ENCODE measurements at regions not wholly inside any gene's neighbourhood (a gene's known extent, or its start where the extent isn't known, plus 50 kb on each side); places are given as distances from the start of the nearest gene placed in this dataset.

DNA sequence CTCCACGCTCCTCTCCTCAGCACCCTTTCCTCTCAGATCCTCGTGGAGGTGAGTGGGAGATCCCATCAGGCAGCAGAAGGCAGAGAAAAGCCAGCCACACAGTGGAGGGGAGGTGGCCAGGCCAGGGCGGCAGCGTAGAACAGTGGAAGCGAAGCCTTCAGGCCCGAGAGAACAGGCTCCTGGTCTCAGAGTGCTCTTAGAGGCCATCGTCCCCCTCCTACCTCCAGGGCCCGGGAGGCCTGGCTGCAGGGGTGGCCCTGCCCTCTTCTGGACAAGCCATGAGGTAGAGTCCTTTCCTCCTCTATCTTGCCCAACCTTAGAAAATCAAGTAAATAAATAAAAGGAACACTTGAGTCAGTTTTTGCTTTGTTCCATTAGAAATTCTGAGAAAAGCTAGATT is 202.0 kb downstream of the KATNAL1 start:
- in situ Hi-C loops (cut with HindIII; ENCODE audit: low sequenced_read_pairs), result no loop called here
- H3K4me3 ChIP-seq (ENCODE audit: low read depth, low read length), result no peak overlapping the region
- TF ChIP-seq, protein P1, sequence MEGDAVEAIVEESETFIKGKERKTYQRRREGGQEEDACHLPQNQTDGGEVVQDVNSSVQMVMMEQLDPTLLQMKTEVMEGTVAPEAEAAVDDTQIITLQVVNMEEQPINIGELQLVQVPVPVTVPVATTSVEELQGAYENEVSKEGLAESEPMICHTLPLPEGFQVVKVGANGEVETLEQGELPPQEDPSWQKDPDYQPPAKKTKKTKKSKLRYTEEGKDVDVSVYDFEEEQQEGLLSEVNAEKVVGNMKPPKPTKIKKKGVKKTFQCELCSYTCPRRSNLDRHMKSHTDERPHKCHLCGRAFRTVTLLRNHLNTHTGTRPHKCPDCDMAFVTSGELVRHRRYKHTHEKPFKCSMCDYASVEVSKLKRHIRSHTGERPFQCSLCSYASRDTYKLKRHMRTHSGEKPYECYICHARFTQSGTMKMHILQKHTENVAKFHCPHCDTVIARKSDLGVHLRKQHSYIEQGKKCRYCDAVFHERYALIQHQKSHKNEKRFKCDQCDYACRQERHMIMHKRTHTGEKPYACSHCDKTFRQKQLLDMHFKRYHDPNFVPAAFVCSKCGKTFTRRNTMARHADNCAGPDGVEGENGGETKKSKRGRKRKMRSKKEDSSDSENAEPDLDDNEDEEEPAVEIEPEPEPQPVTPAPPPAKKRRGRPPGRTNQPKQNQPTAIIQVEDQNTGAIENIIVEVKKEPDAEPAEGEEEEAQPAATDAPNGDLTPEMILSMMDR (IDR thresholded peaks at IDR 0.05; ENCODE audit: low read depth, low read length, missing control alignments), result no peak
- no peak for DNase-seq (ENCODE audit: low read depth)

DNA sequence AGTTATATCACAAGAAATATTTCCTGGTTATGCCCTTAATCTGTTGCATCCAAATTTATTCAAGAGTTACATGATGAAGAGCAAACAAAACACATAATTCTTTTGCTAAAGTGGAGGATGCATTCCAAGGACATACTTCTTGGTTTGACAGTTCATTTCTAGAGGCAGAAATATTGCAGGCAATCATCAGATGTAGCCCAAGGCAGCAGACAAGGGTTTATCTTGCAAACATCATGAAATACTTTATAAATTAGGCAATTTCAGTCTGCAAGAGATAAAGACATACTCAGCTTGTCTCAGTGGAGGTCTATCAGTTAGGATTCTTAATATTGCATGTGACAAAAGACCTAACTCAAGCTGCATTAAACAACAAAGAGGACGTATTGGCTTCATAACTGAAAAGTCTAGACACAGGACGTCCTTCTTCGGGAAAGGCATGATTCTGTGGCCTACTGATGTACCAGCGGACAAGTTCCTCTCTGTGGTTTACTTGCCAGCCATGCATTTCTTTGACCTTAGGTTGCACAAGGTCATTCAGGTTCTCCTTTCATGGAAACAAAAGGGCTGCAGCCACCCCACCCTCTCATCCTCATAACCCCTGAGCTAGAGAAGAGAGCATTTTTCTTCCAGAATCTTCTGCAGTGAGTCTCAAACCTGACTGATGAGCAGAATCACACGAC is 204.1 kb downstream of the KATNAL1 start:
- no peak overlapping the region for H3K4me3 ChIP-seq (ENCODE audit: low read depth, low read length)
- TF ChIP-seq, protein P1 (IDR thresholded peaks at IDR 0.05; ENCODE audit: low read depth, low read length, missing control alignments), result no peak
- in situ Hi-C loops (cut with HindIII; ENCODE audit: low sequenced_read_pairs), result no loop called here
- DNase-seq (ENCODE audit: low read depth), result no peak

DNA sequence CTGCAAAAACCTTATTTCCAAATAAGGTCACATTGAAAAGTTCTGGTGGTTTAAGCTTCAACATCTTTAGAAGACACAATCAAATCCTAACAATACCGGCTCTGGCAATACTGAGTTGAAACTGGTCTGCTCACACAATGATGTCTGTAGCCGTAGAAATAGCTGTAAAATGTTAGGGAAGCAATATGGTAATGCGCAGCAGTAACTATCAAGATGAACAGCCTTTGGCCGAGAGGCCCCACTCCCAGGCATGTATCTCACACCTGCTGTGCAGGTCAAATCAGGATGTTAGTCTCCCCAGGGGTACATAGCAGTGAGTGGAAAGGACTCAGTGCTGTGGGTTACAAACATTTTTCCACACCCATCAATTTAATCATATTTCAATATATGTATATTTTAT is 207.1 kb downstream of the KATNAL1 start:
- TF ChIP-seq, protein P1 (IDR thresholded peaks at IDR 0.05; ENCODE audit: low read depth, low read length, missing control alignments), result no peak

DNA sequence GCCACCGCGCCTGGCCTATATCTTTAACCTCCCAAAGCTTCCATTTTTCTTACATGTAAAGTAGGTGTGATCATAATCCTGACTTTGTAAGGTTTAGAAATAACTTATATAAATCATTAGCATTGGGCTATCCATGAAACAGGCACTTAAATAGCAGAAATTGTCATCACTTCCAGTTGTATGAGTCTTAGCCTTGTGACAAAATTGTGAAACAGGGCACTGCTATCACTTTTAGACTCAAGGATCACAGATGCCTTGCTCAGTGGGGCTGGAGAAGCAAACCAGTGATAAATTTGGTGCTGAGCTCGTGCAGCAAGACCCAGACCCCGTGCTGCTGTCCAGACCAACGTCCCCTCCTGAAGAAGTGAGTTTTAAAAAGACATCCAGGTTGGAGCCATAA is 209.7 kb downstream of the KATNAL1 start:
- TF ChIP-seq, protein P1 (IDR thresholded peaks at IDR 0.05; ENCODE audit: low read depth, low read length, missing control alignments), result no peak
- in situ Hi-C loops (cut with HindIII; ENCODE audit: low sequenced_read_pairs), result no loop called here
- no peak overlapping the region for H3K4me3 ChIP-seq (ENCODE audit: low read depth, low read length)
- DNase-seq (ENCODE audit: low read depth), result no peak

More for the DNA sequence above, 207.1 kb downstream of the KATNAL1 start:
- no peak for DNase-seq (ENCODE audit: low read depth)
- in situ Hi-C loops (cut with HindIII; ENCODE audit: low sequenced_read_pairs), result no loop called here
- H3K4me3 ChIP-seq (ENCODE audit: low read depth, low read length), result no peak overlapping the region

DNA sequence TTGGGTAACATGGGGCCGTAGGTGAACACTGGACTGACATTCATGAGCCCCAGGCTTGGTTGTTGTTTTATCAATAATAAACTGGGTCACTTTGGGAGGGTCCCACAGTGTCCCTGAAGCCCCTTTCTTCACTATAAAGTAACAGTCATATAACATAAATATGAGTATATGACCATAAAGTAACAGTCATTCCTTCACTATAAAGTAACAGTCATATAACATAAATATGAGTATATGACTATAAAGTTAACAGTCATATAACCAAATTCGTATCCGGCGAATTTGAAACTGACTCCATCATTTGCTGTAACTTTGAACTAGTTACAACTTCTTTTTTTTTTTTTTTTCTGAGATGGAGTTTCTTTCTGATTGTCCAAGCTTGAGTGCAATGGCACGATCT is 210.3 kb downstream of the KATNAL1 start:
- DNase-seq (ENCODE audit: low read depth), result no peak
- no peak overlapping the region for H3K4me3 ChIP-seq (ENCODE audit: low read depth, low read length)
- TF ChIP-seq, protein P1 (IDR thresholded peaks at IDR 0.05; ENCODE audit: low read depth, low read length, missing control alignments), result no peak
- in situ Hi-C loops (cut with HindIII; ENCODE audit: low sequenced_read_pairs), result no loop called here

DNA sequence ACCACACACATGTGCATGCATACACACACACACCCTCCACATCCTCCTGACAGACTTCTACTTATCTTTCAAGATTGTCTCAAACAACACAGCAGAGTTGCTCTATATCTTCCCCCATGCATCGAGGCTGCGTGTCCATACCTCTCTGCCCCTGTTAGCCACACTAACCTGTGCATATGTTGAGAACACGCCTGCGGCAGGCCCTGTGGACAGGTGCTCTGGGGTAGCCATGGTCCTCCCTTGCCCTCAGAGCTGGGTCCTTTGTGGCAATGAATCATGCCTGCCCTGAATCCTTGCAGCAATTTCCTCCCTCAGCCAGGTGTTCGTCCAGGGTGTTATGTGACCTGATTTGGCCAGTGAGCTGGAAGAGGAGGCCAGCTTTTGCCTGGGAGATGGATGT is 213.3 kb downstream of the KATNAL1 start:
- DNase-seq (ENCODE audit: low read depth), result no peak
- H3K4me3 ChIP-seq (ENCODE audit: low read depth, low read length), result no peak overlapping the region
- in situ Hi-C loops (cut with HindIII; ENCODE audit: low sequenced_read_pairs), result no loop called here
- TF ChIP-seq, protein P1 (IDR thresholded peaks at IDR 0.05; ENCODE audit: low read depth, low read length, missing control alignments), result no peak
